ENCODE measurements at regions not wholly inside any gene's neighbourhood (a gene's known extent, or its start where the extent isn't known, plus 50 kb on each side); places are given as distances from the start of the nearest gene placed in this dataset.
"Not testable (repeated sequence)": the region's sequence is repeated elsewhere in the genome, so short reads cannot be mapped to it uniquely, and the experiment has no call there.

- no peaks in the 10 kb centered on the region for H3K4me1 ChIP-seq (ENCODE audit: control insufficient read depth in 4 of 4, insufficient read depth in 4 of 4, low read length in 3 of 4)
- H3K36me3 ChIP-seq (ENCODE audit: control insufficient read depth in 4 of 4, insufficient read depth in 3 of 4, low read depth in 1 of 4, low read length in 3 of 4), result no peaks in the 10 kb centered on the region
- H3K27me3 ChIP-seq (ENCODE audit: control insufficient read depth in 4 of 4, insufficient read depth in 4 of 4, low read length in 3 of 4), result no peaks in the 10 kb centered on the region
- 93% methylated on average over 25 of the region's 25 CpGs for WGBS
- no peak for DNase-seq (ENCODE audit: low spot score)
- no peaks in the 10 kb centered on the region for H3K9me3 ChIP-seq (ENCODE audit: control insufficient read depth in 4 of 4, low read length in 3 of 4)
- TF ChIP-seq JUND (IDR thresholded peaks at IDR 0.05) (no peak), SP1 (IDR thresholded peaks at IDR 0.05) (no peak), NR2F2 (IDR thresholded peaks at IDR 0.05) (no peak), FOXA1 (IDR thresholded peaks at IDR 0.05) (no peak), RAD21 (IDR thresholded peaks at IDR 0.05) (no peak), ZBTB33 (IDR thresholded peaks at IDR 0.05) (no peak), YY1 (IDR thresholded peaks at IDR 0.05) (no peak), FOXA2 (IDR thresholded peaks at IDR 0.05) (no peak), EGR1 (IDR thresholded peaks at IDR 0.05; ENCODE audit: low read depth in 2 of 2) (no peak), RXRA (IDR thresholded peaks at IDR 0.05) (no peak), TAF1 (conservative IDR thresholded peaks at IDR 0.05) (no peak), HNF4A (conservative IDR thresholded peaks at IDR 0.05) (no peak), GABPA (IDR thresholded peaks at IDR 0.05 in 1 of 2, conservative IDR thresholded peaks at IDR 0.05 in 1 of 2) (no peak), REST (IDR thresholded peaks at IDR 0.05) (no peak), MAX (IDR thresholded peaks at IDR 0.05) (no peak), ATF3 (IDR thresholded peaks at IDR 0.05) (no peak)
- TF ChIP-seq, protein P1, sequence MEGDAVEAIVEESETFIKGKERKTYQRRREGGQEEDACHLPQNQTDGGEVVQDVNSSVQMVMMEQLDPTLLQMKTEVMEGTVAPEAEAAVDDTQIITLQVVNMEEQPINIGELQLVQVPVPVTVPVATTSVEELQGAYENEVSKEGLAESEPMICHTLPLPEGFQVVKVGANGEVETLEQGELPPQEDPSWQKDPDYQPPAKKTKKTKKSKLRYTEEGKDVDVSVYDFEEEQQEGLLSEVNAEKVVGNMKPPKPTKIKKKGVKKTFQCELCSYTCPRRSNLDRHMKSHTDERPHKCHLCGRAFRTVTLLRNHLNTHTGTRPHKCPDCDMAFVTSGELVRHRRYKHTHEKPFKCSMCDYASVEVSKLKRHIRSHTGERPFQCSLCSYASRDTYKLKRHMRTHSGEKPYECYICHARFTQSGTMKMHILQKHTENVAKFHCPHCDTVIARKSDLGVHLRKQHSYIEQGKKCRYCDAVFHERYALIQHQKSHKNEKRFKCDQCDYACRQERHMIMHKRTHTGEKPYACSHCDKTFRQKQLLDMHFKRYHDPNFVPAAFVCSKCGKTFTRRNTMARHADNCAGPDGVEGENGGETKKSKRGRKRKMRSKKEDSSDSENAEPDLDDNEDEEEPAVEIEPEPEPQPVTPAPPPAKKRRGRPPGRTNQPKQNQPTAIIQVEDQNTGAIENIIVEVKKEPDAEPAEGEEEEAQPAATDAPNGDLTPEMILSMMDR (IDR thresholded peaks at IDR 0.05; ENCODE audit: low read depth, low read length, missing input control), result no peak
- H3K4me3 ChIP-seq (ENCODE audit: low read depth in 1 of 3, low read length in 3 of 3), result no peak overlapping the region
- no peak overlapping the region for H3K9ac ChIP-seq (ENCODE audit: low read depth in 1 of 2, low read length in 2 of 2)
- H3K27ac ChIP-seq (ENCODE audit: low read depth in 1 of 2, low read length in 2 of 2), result no peak overlapping the region
Measured at GRCh38 chr6:121682666-121683065, 247.2 kb downstream of the GJA1 start.

DNA sequence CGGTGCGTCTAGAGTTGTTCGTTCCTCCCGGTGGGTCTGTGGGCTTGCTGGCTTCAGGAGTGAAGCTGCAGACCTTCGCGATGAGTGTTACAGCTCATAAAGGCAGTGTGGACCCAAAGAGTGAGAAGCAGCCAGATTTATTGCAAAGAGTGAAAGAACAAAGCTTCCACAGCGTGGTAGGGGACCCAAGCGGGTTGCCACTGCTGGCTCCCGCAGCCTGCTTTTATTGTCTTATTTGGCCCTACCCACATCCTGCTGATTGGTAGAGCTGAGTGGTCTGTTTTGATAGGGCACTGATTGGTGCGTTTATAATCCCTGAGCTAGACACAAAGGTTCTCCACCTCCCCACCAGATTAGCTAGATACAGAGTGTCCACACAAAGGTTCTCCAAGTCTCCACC is 250.4 kb downstream of the GJA1 start:
- not testable (repeated sequence) for H3K9me3 ChIP-seq (ENCODE audit: control insufficient read depth in 4 of 4, low read length in 3 of 4); H3K9ac ChIP-seq (ENCODE audit: low read depth in 1 of 2, low read length in 2 of 2); H3K4me3 ChIP-seq (ENCODE audit: low read depth in 1 of 3, low read length in 3 of 3); H3K27me3 ChIP-seq (ENCODE audit: control insufficient read depth in 4 of 4, insufficient read depth in 4 of 4, low read length in 3 of 4); H3K36me3 ChIP-seq (ENCODE audit: control insufficient read depth in 4 of 4, insufficient read depth in 3 of 4, low read depth in 1 of 4, low read length in 3 of 4); H3K4me1 ChIP-seq (ENCODE audit: control insufficient read depth in 4 of 4, insufficient read depth in 4 of 4, low read length in 3 of 4); DNase-seq (ENCODE audit: low spot score); H3K27ac ChIP-seq (ENCODE audit: low read depth in 1 of 2, low read length in 2 of 2)
- WGBS, result 83% methylated on average over 10 of the region's 10 CpGs

Data from liver (tissue), 8 donors.